KMS-11 (cell line): ENCODE measurements at regions not wholly inside any gene's neighbourhood (a gene's known extent, or its start where the extent isn't known, plus 50 kb on each side); places are given as distances from the start of the nearest gene placed in this dataset.

Source experiments
- H2AFZ ChIP-seq: fragments of 200-600 bp; sonication (generic); 2 replicates; pipeline ENCODE4 v1.6.1; 2016; ENCODE audit warnings: antibody characterized with exemption, mixed run types, low read depth
- H3K27ac ChIP-seq: fragments of 200-600 bp; sonication (generic); 2 replicates; pipeline ENCODE4 v1.6.1; 2016; ENCODE audit warnings: mild to moderate bottlenecking, mixed run types
- H3K27me3 ChIP-seq: fragments of 200-600 bp; sonication (generic); 2 replicates; pipeline ENCODE4 v1.6.1; 2017; ENCODE audit warnings: mild to moderate bottlenecking, low read depth, mixed run types, moderate library complexity; ENCODE audit not compliant: insufficient read depth
- H3K36me3 ChIP-seq: fragments of 200-600 bp; sonication (generic); 2 replicates; pipeline ENCODE4 v1.6.1; 2017; ENCODE audit warnings: mild to moderate bottlenecking, mixed run types; ENCODE audit not compliant: insufficient read depth
- H3K4me1 ChIP-seq: fragments of 200-600 bp; sonication (generic); 2 replicates; pipeline ENCODE4 v1.6.1; 2016; ENCODE audit warnings: mild to moderate bottlenecking, low read depth, mixed run types; ENCODE audit not compliant: poor library complexity, severe bottlenecking
- H3K4me2 ChIP-seq: fragments of 200-600 bp; sonication (generic); 2 replicates; pipeline ENCODE4 v1.7.0; 2016; ENCODE audit warnings: mild to moderate bottlenecking, mixed run types
- H3K4me3 ChIP-seq: fragments of 200-600 bp; sonication (generic); IDR thresholded peaks from 2 replicates; pipeline ENCODE4 v1.6.1; 2017; ENCODE audit warnings: low read depth, low read length, mixed read lengths; ENCODE audit not compliant: insufficient read depth
- H3K79me2 ChIP-seq: fragments of 200-600 bp; sonication (generic); 2 replicates; pipeline ENCODE4 v1.6.1; 2016; ENCODE audit warnings: low read depth, mixed run types; ENCODE audit not compliant: insufficient read depth
- H3K9ac ChIP-seq: fragments of 200-600 bp; sonication (generic); 2 replicates; pipeline ENCODE4 v1.6.1; 2016; ENCODE audit warnings: mild to moderate bottlenecking, mixed run types
- H4K20me1 ChIP-seq: fragments of 200-600 bp; sonication (generic); 2 replicates; pipeline ENCODE4 v1.6.1; 2016; ENCODE audit warnings: mild to moderate bottlenecking, mixed run types; ENCODE audit not compliant: insufficient read depth
- CTCF ChIP-seq: fragments of 200-600 bp; sonication (generic); conservative IDR thresholded peaks from 2 replicates; pipeline ENCODE4 v1.6.1; 2017; ENCODE audit warnings: low read depth, mild to moderate bottlenecking, antibody characterized with exemption, low read length, moderate library complexity, mixed read lengths

DNA sequence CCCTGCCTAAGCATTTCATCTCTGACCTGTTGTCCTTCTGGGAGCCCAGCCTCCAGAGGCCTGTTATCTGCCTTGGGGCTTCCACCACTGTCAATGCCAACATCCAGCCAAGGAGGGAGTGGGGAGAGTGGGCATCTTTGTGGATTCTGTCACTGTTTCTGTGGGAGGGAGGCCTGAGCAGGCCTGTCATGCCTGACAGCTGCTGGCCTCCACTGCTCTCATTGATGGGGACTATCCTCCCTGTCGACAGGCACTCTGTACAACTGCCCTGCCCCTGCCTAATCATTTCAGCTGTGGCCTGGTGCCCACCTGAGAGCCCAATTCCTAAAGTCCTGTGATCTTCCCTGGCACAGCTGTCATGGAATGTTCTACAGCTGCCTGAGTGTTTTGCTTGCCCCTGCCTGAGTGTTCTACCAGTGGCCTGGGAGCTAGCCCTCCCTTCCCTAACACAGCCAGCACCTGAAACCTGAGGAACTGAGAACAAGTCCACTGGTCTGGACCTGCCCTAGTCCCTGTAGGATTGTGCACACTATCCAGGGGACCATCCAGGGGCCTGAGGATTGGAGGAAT is 145.3 kb downstream of the FAM83B start:
- Histone ChIP-seq H3K4me3 (no peak overlapping the region), H3K36me3 (no peaks in the 10 kb centered on the region), H4K20me1 (no peaks in the 10 kb centered on the region), H2AFZ (no peak overlapping the region), H3K9ac (no peak overlapping the region), H3K4me2 (no peak overlapping the region), H3K27ac (no peak overlapping the region), H3K4me1 (no peaks in the 10 kb centered on the region), H3K79me2 (no peaks in the 10 kb centered on the region), H3K27me3 (no peaks in the 10 kb centered on the region)
- TF ChIP-seq CTCF, result no peak

DNA sequence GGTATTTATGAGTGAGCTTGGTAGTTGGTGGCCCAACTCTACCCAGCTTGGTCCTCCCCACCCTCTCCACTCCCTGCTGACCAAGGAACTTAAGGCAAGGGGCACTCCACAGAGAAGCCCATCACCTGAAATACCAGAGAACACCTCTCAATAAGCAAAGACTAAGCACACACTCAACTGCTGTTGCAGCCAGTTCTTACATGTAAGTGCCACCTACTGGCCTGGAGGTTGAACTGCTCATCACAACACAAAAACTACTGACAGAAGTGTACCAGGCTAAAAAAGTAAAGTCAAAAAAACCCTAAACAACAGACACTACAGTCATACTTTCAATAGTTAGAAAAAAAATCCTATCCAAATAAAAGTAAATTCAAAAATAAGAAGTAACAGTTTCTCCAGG is 146.2 kb downstream of the FAM83B start:
- H3K9ac ChIP-seq, result no peak overlapping the region
- H3K27me3 ChIP-seq, result no peaks in the 10 kb centered on the region
- no peak overlapping the region for H3K4me2 ChIP-seq
- no peak overlapping the region for H3K27ac ChIP-seq
- H3K36me3 ChIP-seq, result no peaks in the 10 kb centered on the region
- H3K4me1 ChIP-seq, result no peaks in the 10 kb centered on the region
- H3K4me3 ChIP-seq, result no peak overlapping the region
- peak overlapping the region; percentile 10; the same call in 1 of the 2 replicates for H2AFZ ChIP-seq
- TF ChIP-seq CTCF, result peak; percentile 78
- H4K20me1 ChIP-seq, result no peaks in the 10 kb centered on the region
- H3K79me2 ChIP-seq, result no peaks in the 10 kb centered on the region

DNA sequence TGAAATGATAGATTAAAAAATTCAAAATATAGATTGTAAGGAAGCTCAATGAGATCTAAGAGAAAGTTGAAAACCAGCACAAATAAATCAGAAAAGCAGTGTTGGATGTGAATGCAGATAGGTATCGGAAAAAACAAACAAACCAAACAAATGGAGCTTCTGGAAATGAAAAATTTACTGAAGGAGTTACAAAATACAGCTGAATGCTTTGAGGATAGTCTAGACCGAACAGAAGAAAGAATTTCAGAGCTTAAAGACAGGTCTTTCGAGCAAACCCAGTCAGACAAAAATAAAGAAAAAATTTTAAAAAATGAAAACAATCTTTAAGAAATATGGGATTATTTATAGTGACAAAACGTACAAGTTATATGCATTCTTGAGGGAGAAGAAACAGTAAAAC is 146.7 kb downstream of the FAM83B start:
- Histone ChIP-seq H4K20me1 (no peaks in the 10 kb centered on the region), H3K27ac (no peak overlapping the region), H3K9ac (no peak overlapping the region), H3K4me3 (no peak overlapping the region), H3K4me2 (no peak overlapping the region), H3K79me2 (no peaks in the 10 kb centered on the region), H3K4me1 (no peaks in the 10 kb centered on the region), H3K27me3 (no peaks in the 10 kb centered on the region), H3K36me3 (no peaks in the 10 kb centered on the region), H2AFZ (no peak overlapping the region)
- no peak for TF ChIP-seq CTCF

DNA sequence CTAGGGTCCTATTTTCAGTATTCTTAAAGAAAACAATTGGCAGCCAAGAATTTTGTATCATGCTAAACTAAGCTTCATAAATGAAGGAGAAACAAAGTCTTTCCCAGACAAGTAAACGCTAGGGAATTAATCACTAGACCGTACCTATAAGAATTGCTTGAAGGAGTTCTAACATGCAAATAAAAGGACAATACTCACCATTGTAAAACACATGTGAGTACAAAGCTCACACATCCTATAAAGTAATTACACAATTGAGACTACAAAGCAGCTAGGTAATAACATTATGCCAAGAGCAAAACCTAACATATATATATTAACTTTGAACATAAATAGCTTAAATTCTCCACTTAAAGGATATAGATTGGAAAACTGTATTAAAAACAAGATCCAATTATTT is 147.4 kb downstream of the FAM83B start:
- Histone ChIP-seq H3K27ac (no peak overlapping the region), H2AFZ (no peak overlapping the region), H3K4me1 (no peaks in the 10 kb centered on the region), H3K9ac (no peak overlapping the region), H3K36me3 (no peaks in the 10 kb centered on the region), H3K79me2 (no peaks in the 10 kb centered on the region), H4K20me1 (no peaks in the 10 kb centered on the region), H3K4me3 (no peak overlapping the region), H3K4me2 (no peak overlapping the region), H3K27me3 (no peaks in the 10 kb centered on the region)
- no peak for TF ChIP-seq CTCF
